Right atrium auricular region (tissue), 2 donors: ENCODE measurements at regions not wholly inside any gene's neighbourhood (a gene's known extent, or its start where the extent isn't known, plus 50 kb on each side); places are given as distances from the start of the nearest gene placed in this dataset.

ENCODE experiments used
- DNase-seq: peaks from one replicate; pipeline ENCODE4 v3.0.0-alpha.2; 2019; ENCODE audit warnings: low spot score
- H3K27ac ChIP-seq, 2 donors: fragments of 200-600 bp; sonication (generic); 1 replicate in 1 of 2; 2 replicates in 1 of 2; pipeline ENCODE4 v1.5.1; 2016 to 2019
- H3K27me3 ChIP-seq, 2 donors: fragments of 200-600 bp; sonication (generic); one replicate each; pipeline versions ENCODE4 v1.5.1 to v1.6.0; 2017 to 2019
- H3K36me3 ChIP-seq: fragments of 200-600 bp; sonication (generic); one replicate; pipeline ENCODE4 v1.5.1; 2016
- H3K4me1 ChIP-seq, 2 donors: fragments of 200-600 bp; sonication (generic); one replicate each; pipeline versions ENCODE4 v1.5.1 to v1.6.0; 2017 to 2019
- H3K4me3 ChIP-seq, 2 donors: fragments of 200-600 bp; sonication (generic); 1 replicate in 1 of 2; 2 replicates in 1 of 2; pipeline ENCODE4 v1.5.1; 2017 to 2019; ENCODE audit warnings: mild to moderate bottlenecking in 1 of 2, moderate library complexity in 1 of 2
- H3K9me3 ChIP-seq, 2 donors: fragments of 200-600 bp; sonication (generic); one replicate each; pipeline ENCODE4 v1.5.1; 2019
- TF ChIP-seq, protein P1 (sequence below), 2 donors: fragments of 200-600 bp; sonication (generic); IDR thresholded peaks; one replicate each; pipeline ENCODE4 v1.5.1; 2019; ENCODE audit warnings: antibody characterized with exemption in 2 of 2

DNA sequence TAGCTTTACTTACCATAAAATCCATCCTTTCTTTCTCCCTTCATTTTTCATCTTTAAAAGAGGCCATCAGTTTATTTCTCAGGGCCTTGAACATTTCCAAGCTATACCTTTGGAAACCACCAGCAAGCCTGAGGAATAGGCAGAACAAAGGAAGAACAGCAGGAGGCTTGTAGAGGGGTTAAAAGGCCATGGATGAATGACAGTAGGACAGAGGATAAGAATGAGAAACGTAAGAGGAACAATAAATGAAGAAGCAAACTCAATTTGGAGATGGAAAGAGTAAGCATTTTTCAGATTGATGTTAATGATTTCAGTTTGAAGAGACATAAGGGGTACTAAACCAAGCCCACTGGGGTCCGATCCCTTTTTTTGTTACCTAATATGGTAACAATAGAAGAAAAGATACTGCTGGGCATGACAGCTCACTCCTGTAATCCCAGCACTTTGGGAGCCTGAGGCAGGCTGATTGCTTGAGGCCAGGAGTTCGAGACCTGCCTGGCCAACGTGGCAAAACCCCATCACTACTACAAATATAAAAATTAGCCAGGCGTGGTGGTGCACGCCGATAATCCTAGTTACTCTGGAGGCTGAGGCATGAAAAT lies 106.6 kb upstream of the NMUR2 start:
- H3K4me3 ChIP-seq: no peak overlapping the region
- TF ChIP-seq, protein P1, sequence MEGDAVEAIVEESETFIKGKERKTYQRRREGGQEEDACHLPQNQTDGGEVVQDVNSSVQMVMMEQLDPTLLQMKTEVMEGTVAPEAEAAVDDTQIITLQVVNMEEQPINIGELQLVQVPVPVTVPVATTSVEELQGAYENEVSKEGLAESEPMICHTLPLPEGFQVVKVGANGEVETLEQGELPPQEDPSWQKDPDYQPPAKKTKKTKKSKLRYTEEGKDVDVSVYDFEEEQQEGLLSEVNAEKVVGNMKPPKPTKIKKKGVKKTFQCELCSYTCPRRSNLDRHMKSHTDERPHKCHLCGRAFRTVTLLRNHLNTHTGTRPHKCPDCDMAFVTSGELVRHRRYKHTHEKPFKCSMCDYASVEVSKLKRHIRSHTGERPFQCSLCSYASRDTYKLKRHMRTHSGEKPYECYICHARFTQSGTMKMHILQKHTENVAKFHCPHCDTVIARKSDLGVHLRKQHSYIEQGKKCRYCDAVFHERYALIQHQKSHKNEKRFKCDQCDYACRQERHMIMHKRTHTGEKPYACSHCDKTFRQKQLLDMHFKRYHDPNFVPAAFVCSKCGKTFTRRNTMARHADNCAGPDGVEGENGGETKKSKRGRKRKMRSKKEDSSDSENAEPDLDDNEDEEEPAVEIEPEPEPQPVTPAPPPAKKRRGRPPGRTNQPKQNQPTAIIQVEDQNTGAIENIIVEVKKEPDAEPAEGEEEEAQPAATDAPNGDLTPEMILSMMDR (IDR thresholded peaks at IDR 0.05): no peak
- no peak overlapping the region for H3K27ac ChIP-seq
- no peaks in the 10 kb centered on the region for H3K36me3 ChIP-seq
- no peaks in the 10 kb centered on the region for H3K9me3 ChIP-seq
- H3K27me3 ChIP-seq: no peaks in the 10 kb centered on the region
- H3K4me1 ChIP-seq: no peaks in the 10 kb centered on the region
- no peak for DNase-seq

DNA sequence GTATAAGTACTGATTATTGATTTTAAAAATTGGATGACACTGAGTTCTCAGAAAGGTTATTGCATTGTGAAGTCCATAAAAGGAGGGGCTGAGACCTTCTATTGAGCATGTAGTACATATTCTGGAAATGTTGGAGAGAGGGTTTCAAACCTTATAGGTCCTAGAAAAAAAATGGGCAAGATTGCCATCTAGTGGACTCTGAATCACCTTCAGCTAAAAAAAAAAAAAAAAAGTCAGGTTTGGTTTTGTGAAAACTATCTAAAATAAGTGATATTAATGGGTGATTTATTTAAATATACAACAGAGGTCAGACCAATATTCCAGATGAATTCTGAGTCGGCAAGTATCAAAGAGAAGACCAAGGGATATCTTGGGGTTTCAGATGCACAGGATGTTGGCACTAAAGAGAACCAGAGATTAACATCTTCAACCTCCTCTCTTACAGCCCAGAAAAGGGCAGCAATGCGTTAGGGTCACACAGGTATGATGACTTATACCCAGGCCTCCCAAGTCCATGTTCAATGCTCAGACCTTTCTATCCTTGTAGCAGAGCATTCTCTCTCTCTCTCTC lies 109.8 kb upstream of the NMUR2 start:
- DNase-seq: no peak
- TF ChIP-seq, protein P1 (IDR thresholded peaks at IDR 0.05): peak in 1 of 2 donors; percentile 44
- no peaks in the 10 kb centered on the region for H3K27me3 ChIP-seq
- no peaks in the 10 kb centered on the region for H3K4me1 ChIP-seq
- H3K4me3 ChIP-seq: no peak overlapping the region
- H3K36me3 ChIP-seq: no peaks in the 10 kb centered on the region
- no peak overlapping the region for H3K27ac ChIP-seq
- H3K9me3 ChIP-seq: no peaks in the 10 kb centered on the region

DNA sequence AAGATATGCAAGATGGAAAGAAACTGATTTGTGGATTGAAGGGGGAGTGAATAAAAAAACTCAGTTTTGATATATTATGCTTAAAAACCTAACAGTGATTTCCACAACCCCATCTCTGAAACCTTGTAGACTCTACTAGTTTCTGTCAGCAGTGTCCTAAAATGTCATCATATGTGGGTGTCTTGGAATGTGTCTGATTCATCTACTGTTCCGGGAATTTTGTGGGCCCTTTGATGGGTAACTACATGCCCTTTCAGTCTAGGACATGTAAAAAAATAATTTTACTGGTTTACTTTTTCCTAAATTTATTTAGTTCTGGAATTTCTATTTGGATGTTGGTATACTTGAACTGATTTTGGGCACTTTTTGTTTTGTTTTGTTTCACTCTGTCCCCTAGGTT lies 118.9 kb upstream of the NMUR2 start:
- TF ChIP-seq, protein P1 (IDR thresholded peaks at IDR 0.05): no peak
- H3K36me3 ChIP-seq: no peaks in the 10 kb centered on the region
- no peaks in the 10 kb centered on the region for H3K9me3 ChIP-seq
- H3K27ac ChIP-seq: no peak overlapping the region
- DNase-seq: no peak
- no peaks in the 10 kb centered on the region for H3K27me3 ChIP-seq
- H3K4me1 ChIP-seq: no peaks in the 10 kb centered on the region
- no peak overlapping the region for H3K4me3 ChIP-seq

DNA sequence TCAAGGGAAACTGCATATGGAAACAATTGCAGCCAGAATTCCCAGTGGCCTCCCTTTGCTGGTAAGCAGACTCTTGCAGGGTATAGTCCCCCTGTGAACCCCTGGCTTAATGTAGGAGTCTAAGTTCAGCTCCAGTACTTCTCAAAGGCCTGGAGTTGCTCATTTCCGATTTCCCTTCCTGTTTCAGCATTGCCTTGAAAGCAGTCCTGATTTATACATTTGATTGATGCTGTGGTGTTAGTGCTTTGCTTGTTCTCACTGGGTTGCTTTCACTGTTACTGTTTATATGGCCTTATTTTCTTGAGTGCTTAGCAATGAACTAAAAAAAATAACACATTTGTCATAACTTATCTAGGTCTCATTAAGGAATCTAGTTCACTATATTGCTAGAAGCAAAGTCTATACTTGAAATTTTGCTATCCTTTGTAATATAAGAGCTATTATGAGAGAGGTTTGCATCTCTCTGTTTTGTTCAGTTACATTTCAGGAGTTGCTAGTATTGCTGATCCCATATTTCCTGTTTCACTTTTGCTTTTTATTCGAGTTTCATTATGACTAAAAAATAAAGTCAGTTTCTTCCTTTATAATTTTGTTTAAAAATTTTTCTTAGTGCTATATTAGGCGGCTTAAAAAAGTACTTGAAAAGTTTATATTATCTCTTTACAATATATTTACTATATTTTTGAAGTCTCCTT lies 122.4 kb upstream of the NMUR2 start:
- no peaks in the 10 kb centered on the region for H3K36me3 ChIP-seq
- no peaks in the 10 kb centered on the region for H3K9me3 ChIP-seq
- H3K27me3 ChIP-seq: no peaks in the 10 kb centered on the region
- H3K4me3 ChIP-seq: no peak overlapping the region
- DNase-seq: no peak
- H3K27ac ChIP-seq: no peak overlapping the region
- TF ChIP-seq, protein P1 (IDR thresholded peaks at IDR 0.05): no peak
- no peaks in the 10 kb centered on the region for H3K4me1 ChIP-seq

DNA sequence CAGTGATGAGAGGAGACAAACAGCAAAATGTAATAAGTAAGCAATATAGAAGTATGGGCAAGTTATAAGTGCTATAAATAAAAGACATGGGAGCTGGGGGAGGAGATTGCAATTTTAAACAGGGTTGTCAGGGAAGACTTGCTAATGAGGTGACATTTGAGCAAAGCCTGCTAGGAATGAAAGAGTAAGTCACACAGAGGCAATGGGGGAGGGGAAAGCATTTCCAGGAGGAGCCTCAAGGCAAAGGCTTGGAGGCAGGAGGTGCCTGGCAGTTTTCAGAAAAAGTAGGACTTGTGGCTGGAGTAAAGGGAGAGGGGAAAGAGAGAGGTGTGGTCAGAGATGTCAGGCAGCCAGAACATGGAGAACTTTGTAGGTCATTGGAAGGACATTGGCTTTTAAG lies 124.4 kb upstream of the NMUR2 start:
- no peak for DNase-seq
- H3K9me3 ChIP-seq: no peaks in the 10 kb centered on the region
- H3K27ac ChIP-seq: no peak overlapping the region
- no peaks in the 10 kb centered on the region for H3K27me3 ChIP-seq
- no peaks in the 10 kb centered on the region for H3K36me3 ChIP-seq
- no peaks in the 10 kb centered on the region for H3K4me1 ChIP-seq
- TF ChIP-seq, protein P1 (IDR thresholded peaks at IDR 0.05): no peak
- no peak overlapping the region for H3K4me3 ChIP-seq
